ENCODE measurements at regions not wholly inside any gene's neighbourhood (a gene's known extent, or its start where the extent isn't known, plus 50 kb on each side); places are given as distances from the start of the nearest gene placed in this dataset.

- no peak for TF ChIP-seq EZH2 (IDR thresholded peaks at IDR 0.05; ENCODE audit: low read depth)
- no peak for TF ChIP-seq CTCF (conservative IDR thresholded peaks at IDR 0.05)
- H3K27ac ChIP-seq, result no peak overlapping the region
- DNase-seq, result no peak
- intact Hi-C loops (cut with micrococcal nuclease; ENCODE audit: unreplicated experiment), result no loop called here
- H3K4me3 ChIP-seq, result no peak overlapping the region
- H3K9me3 ChIP-seq (ENCODE audit: insufficient read depth, low read depth), result no peaks in the 10 kb centered on the region
- H3K4me2 ChIP-seq, result no peak overlapping the region
- H3F3A ChIP-seq (ENCODE audit: insufficient read depth, low read depth), result no peaks in the 10 kb centered on the region
- ChIA-PET CTCF (no interaction called here), POLR2A (ENCODE audit: unreplicated experiment) (no interaction called here)
- no peaks in the 10 kb centered on the region for H3K4me1 ChIP-seq (replicated peaks; ENCODE audit: insufficient read depth)
- H4K20me1 ChIP-seq (ENCODE audit: insufficient read depth), result no peaks in the 10 kb centered on the region
- no peaks in the 10 kb centered on the region for H3K79me2 ChIP-seq (ENCODE audit: low read depth)
- H2AFZ ChIP-seq, result no peak overlapping the region
- H3K27me3 ChIP-seq (ENCODE audit: insufficient read depth, low read depth), result peaks cover 55% of the 10 kb centered on the region
- no peaks in the 10 kb centered on the region for H3K9me2 ChIP-seq (ENCODE audit: insufficient read depth)
- no peaks in the 10 kb centered on the region for H3K36me3 ChIP-seq (ENCODE audit: low read depth)
- no TSS peak for BruUV-seq (replicated peaks)
Observed at GRCh38 chr1:38222891-38223290, 176.3 kb upstream of the POU3F1 start.

GRCh38 chr1:38221006-38221649 lies 174.5 kb upstream of the POU3F1 start:
- H3K9me3 ChIP-seq (ENCODE audit: insufficient read depth, low read depth), result no peaks in the 10 kb centered on the region
- H3K79me2 ChIP-seq (ENCODE audit: low read depth), result no peaks in the 10 kb centered on the region
- TF ChIP-seq EZH2 (IDR thresholded peaks at IDR 0.05; ENCODE audit: low read depth), result no peak
- TF ChIP-seq CTCF (conservative IDR thresholded peaks at IDR 0.05), result no peak
- no peak overlapping the region for H3K27ac ChIP-seq
- no peaks in the 10 kb centered on the region for H3F3A ChIP-seq (ENCODE audit: insufficient read depth, low read depth)
- H3K9me2 ChIP-seq (ENCODE audit: insufficient read depth), result no peaks in the 10 kb centered on the region
- CTCF ChIA-PET, result no interaction called here
- H4K20me1 ChIP-seq (ENCODE audit: insufficient read depth), result no peaks in the 10 kb centered on the region
- H2AFZ ChIP-seq, result no peak overlapping the region
- BruUV-seq (replicated peaks), result no TSS peak
- intact Hi-C loops (cut with micrococcal nuclease; ENCODE audit: unreplicated experiment), result no loop called here
- no peak for DNase-seq
- no peak overlapping the region for H3K4me2 ChIP-seq
- POLR2A ChIA-PET (ENCODE audit: unreplicated experiment), result no interaction called here
- no peaks in the 10 kb centered on the region for H3K4me1 ChIP-seq (replicated peaks; ENCODE audit: insufficient read depth)
- no peak overlapping the region for H3K4me3 ChIP-seq
- H3K36me3 ChIP-seq (ENCODE audit: low read depth), result no peaks in the 10 kb centered on the region
- peaks cover 66% of the 10 kb centered on the region for H3K27me3 ChIP-seq (ENCODE audit: insufficient read depth, low read depth)

GRCh38 chr1:38217316-38217715 lies 170.7 kb upstream of the POU3F1 start:
- Histone ChIP-seq H3K9me3 (ENCODE audit: insufficient read depth, low read depth) (no peaks in the 10 kb centered on the region), H3K36me3 (ENCODE audit: low read depth) (no peaks in the 10 kb centered on the region), H3K79me2 (ENCODE audit: low read depth) (no peaks in the 10 kb centered on the region), H3K27ac (no peak overlapping the region), H3K4me1 (replicated peaks; ENCODE audit: insufficient read depth) (no peaks in the 10 kb centered on the region), H4K20me1 (ENCODE audit: insufficient read depth) (no peaks in the 10 kb centered on the region), H3K4me3 (no peak overlapping the region), H2AFZ (no peak overlapping the region), H3K9me2 (ENCODE audit: insufficient read depth) (no peaks in the 10 kb centered on the region), H3F3A (ENCODE audit: insufficient read depth, low read depth) (no peaks in the 10 kb centered on the region), H3K27me3 (ENCODE audit: insufficient read depth, low read depth) (peaks cover 98% of the 10 kb centered on the region), H3K4me2 (no peak overlapping the region)
- POLR2A ChIA-PET (ENCODE audit: unreplicated experiment), result no interaction called here
- intact Hi-C loops (cut with micrococcal nuclease; ENCODE audit: unreplicated experiment), result no loop called here
- BruUV-seq (replicated peaks), result no TSS peak
- no peak for DNase-seq
- CTCF ChIA-PET, result interaction anchor here (0.7 kb wide), 1 partner anchor 75 kb away, joined by 5 read pairs; no protein-coding TSS in a partner anchor
- no peak for TF ChIP-seq EZH2 (IDR thresholded peaks at IDR 0.05; ENCODE audit: low read depth)
- no peak for TF ChIP-seq CTCF (conservative IDR thresholded peaks at IDR 0.05)

All from PC-9 (cell line).